ENCODE measurements at regions not wholly inside any gene's neighbourhood (a gene's known extent, or its start where the extent isn't known, plus 50 kb on each side); places are given as distances from the start of the nearest gene placed in this dataset.
"Not testable (repeated sequence)": the region's sequence is repeated elsewhere in the genome, so short reads cannot be mapped to it uniquely, and the experiment has no call there.

DNA sequence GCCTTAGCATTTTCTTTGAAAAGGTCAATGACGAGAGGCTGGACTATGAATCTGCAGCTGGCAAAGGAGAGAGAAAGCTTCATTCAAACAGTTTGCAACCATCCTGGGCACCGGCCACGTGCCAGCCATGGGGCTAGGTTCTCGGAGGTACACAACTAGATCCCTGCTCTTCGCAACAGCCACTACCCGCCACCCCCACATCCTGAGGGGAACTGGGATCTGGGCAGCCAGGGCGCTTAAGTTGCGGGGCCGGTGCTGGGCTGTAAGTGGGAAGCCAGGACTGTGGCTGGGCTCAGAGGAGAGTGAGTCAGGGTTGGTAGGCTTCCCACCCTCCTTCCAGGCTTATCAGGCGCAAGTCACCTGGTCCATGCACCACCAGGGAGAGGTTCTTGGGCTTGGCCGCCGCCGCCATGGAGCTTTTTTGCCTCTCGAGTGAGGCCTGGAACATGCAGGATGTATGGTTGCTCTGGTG, 95.0 kb upstream of the TERB2 start:
- Mint-ChIP-seq H3K4me1 (no peaks in the 10 kb centered on the region), H3K27me3 (ENCODE audit: low read depth in 3 of 3) (peaks cover 0 to under 1% (median 0%) of the 10 kb centered on the region in 3 donors), H3K36me3 (no peaks in the 10 kb centered on the region), H3K4me3 (no peak overlapping the region), H3K9me3 (peaks cover 0 to 2% (median 0%) of the 10 kb centered on the region in 6 donors), H3K27ac (no peak overlapping the region)
- DNase-seq = no peak

DNA sequence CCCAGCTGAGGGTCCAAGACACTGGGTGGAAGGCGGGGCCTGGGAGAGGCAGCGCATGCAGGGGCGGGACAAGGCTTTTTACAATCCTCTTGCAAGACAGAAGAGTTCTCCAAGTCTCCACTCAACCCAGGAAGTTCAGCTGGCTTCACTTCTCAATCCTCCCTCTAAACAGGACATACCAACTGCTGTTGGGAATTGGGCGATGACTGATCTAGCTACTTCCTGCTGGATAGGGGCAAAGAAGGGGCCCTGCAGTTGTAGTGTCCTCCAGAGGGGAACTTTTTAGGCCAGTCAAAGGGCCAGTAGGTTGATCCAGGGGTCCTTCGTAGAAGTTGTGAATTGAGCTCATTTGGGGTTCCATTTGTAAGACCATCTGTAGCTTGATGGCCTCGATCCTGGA, 94.6 kb upstream of the TERB2 start:
- peaks cover 0 to 4% (median 0%) of the 10 kb centered on the region in 3 donors for H3K27me3 Mint-ChIP-seq (ENCODE audit: low read depth in 3 of 3)
- H3K27ac Mint-ChIP-seq = no peak overlapping the region
- peaks cover 0 to 2% (median 0%) of the 10 kb centered on the region in 6 donors for H3K9me3 Mint-ChIP-seq
- no peak for DNase-seq
- H3K36me3 Mint-ChIP-seq = no peaks in the 10 kb centered on the region
- no peaks in the 10 kb centered on the region for H3K4me1 Mint-ChIP-seq
- no peak overlapping the region for H3K4me3 Mint-ChIP-seq

DNA sequence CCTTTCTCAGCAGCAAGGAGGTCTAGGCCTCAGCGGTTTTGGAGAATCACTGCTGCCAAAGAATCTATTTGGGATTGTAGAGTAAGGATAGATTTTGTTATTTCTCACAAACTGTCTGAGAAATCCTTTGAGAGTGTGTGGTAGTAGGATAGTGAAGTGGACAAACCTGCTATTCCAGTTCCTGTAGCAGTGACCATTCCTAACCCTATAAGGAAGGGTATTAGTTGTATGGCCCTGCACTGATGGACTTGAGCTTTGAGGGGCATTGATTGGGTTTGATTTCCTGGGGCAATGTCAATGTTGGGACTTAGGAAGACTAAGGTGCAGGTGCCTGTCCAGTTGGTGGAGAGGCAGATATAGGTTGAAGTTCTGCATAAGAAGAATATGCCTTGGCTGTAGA, 93.6 kb upstream of the TERB2 start:
- not testable (repeated sequence) for H3K9me3 Mint-ChIP-seq; H3K27me3 Mint-ChIP-seq (ENCODE audit: low read depth in 3 of 3); H3K36me3 Mint-ChIP-seq; H3K4me3 Mint-ChIP-seq; DNase-seq; H3K27ac Mint-ChIP-seq; H3K4me1 Mint-ChIP-seq

DNA sequence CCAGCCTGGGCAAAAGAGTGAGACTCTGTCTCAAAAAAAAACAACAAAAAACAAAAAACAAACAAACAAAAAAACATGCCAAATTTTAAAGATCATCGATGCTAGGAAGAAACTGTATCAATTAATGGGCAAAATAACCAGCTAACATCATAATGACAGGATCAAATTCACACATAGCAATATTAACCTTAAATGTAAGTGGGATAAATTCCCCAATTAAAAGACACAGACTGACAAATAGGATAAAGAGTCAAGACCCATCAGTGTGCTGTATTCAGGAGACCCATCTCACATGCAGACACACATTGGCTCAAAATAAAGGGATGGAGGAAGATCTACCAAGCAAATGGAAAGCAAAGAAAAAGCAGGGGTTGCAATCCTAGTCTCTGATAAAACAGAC, 88.4 kb upstream of the TERB2 start:
- not testable (repeated sequence) for H3K9me3 Mint-ChIP-seq; H3K27ac Mint-ChIP-seq; H3K36me3 Mint-ChIP-seq; DNase-seq; H3K4me1 Mint-ChIP-seq; H3K27me3 Mint-ChIP-seq (ENCODE audit: low read depth in 3 of 3); H3K4me3 Mint-ChIP-seq

DNA sequence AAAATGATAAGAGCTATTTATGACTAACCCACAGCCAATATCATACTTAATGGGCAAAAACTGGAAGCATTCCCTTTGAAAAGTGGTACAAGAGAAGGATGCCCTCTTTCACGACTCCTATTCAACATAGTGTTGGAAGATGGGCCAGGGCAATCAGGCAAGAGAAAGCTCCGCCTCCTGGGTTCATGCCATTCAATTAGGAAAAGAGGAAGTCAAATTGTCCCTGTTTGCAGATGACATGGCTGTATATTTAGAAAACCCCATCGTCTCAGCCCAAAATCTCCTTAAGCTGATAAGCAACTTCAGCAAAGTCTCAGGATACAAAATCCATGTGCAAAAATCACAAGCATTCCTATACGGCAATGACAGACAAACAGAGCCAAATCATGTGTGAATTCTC, 86.4 kb upstream of the TERB2 start:
- H3K27ac Mint-ChIP-seq, H3K4me1 Mint-ChIP-seq, DNase-seq: not testable (repeated sequence)

DNA sequence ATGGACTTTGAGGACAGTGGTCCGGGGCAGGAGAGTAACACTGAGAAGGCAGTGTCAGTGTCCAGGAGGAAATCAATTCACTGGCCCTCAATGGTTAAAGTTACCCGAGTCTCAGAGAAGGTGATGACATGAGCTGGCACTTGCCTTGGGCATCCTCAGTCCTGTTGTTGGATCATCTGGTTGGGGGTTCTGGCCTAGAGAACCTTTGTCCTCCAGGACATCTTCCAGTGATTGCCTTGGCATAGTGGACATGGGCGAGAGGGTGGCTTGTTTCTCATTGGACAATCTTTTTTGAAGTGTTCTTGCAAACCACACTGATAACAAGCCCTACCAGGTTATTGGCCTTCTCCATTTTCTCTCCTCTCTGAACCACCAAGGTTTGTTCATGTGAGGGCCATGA, 83.4 kb upstream of the TERB2 start:
- H3K36me3 Mint-ChIP-seq = peaks cover 0 to 14% (median 3%) of the 10 kb centered on the region in 3 donors
- H3K9me3 Mint-ChIP-seq = peaks cover 2 to 20% (median 16%) of the 10 kb centered on the region in 6 donors
- H3K4me3 Mint-ChIP-seq = no peak overlapping the region
- H3K4me1 Mint-ChIP-seq = no peaks in the 10 kb centered on the region
- no peak overlapping the region for H3K27ac Mint-ChIP-seq
- no peak for DNase-seq
- H3K27me3 Mint-ChIP-seq (ENCODE audit: low read depth in 3 of 3) = peaks cover 3 to 6% (median 5%) of the 10 kb centered on the region in 3 donors

More for the DNA sequence above, 86.4 kb upstream of the TERB2 start:
- H3K36me3 Mint-ChIP-seq; H3K9me3 Mint-ChIP-seq; H3K4me3 Mint-ChIP-seq; H3K27me3 Mint-ChIP-seq (ENCODE audit: low read depth in 3 of 3): not testable (repeated sequence)

DNA sequence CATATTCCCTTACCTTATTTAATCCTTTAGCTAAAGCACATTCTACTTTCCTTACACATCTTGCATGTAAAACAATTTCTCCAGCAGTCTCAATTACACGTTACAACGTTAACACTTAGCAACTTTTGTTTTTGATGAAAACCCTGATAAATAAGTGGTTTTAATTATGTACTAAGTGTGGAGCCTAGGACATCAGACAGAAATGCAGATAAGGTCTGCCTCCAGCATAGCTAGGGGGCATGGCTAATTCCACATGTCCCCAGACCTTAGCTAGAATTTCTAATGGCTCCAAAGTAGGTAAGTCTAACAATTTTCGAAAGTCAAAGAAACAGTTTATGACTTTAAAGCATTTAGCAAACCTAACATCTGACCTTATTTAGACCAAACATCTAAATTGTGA, 77.4 kb upstream of the TERB2 start:
- Mint-ChIP-seq H3K27me3 (ENCODE audit: low read depth in 3 of 3) (peaks cover 2 to 3% (median 2%) of the 10 kb centered on the region in 3 donors), H3K36me3 (peaks cover 0 to 15% (median 3%) of the 10 kb centered on the region in 3 donors), H3K9me3 (peaks cover 2 to 25% (median 18%) of the 10 kb centered on the region in 6 donors)

DNA sequence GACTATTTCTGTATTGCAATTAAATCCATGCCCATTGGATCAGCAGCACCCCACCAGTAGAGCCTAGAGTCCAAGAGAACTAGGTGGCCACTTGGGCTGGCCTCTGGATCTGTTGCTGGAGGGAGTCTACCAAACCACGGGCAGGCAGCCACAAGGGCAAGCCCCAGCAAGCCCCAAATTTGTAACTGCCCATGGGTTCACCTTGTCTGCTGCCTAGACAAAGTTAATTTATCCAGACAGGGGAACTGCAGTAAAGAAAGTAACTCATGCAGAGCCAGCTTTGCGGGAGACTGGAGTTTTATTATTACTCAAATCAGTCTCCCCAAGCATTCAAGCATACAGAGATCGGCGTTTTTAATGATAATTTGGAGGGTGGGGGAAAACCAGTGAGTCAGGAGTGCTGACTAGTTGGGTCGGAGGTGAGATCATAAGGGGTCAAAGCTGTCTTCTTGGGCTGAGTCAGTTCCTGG, 74.0 kb upstream of the TERB2 start:
- peaks cover 1 to 4% (median 3%) of the 10 kb centered on the region in 3 donors for H3K27me3 Mint-ChIP-seq (ENCODE audit: low read depth in 3 of 3)
- peaks cover 0 to 4% (median 0%) of the 10 kb centered on the region in 3 donors for H3K36me3 Mint-ChIP-seq
- no peaks in the 10 kb centered on the region for H3K4me1 Mint-ChIP-seq
- H3K4me3 Mint-ChIP-seq = no peak overlapping the region
- DNase-seq = no peak
- no peak overlapping the region for H3K27ac Mint-ChIP-seq
- H3K9me3 Mint-ChIP-seq = peaks cover 2 to 15% (median 5%) of the 10 kb centered on the region in 6 donors

More for the DNA sequence above, 77.4 kb upstream of the TERB2 start:
- DNase-seq = no peak
- H3K27ac Mint-ChIP-seq = no peak overlapping the region
- H3K4me3 Mint-ChIP-seq = no peak overlapping the region
- no peaks in the 10 kb centered on the region for H3K4me1 Mint-ChIP-seq

DNA sequence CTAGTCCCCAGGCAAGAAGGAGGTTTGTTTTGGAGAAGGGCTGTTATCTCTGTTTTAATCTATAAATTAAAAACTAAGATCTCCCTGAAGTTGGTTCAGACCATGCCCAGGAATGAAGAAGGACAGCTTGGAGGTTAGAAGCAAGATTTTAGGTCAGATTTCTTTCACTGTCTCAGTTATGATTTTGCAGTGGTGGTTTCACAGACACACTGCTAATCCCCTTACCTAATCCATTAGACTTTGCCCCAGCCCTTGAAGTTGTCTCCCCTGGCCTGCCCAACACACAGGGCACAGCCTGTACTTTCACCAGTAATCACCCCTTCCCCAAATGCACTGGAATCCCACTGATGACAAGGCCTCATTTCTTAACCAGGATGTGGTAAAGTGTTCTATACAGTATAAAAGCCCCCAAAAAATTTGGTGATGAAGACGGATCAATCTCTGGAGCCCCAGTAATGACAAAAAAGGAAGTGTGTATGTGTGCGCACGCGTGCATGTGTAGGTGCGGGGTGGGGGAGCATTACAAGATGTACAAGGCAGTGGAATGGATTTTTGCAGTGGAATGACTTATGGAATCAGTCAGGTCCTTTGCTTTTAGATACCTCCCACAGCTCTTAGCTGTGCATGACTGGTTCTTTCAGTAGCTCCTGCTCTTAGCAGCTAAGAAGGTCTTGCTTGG, 73.1 kb upstream of the TERB2 start:
- Mint-ChIP-seq H3K9me3 (peaks cover 0 to 7% (median 0%) of the 10 kb centered on the region in 6 donors), H3K36me3 (no peaks in the 10 kb centered on the region), H3K4me1 (no peaks in the 10 kb centered on the region), H3K27me3 (ENCODE audit: low read depth in 3 of 3) (peaks cover 0 to 3% (median 3%) of the 10 kb centered on the region in 3 donors), H3K4me3 (no peak overlapping the region), H3K27ac (no peak overlapping the region)
- DNase-seq = no peak

DNA sequence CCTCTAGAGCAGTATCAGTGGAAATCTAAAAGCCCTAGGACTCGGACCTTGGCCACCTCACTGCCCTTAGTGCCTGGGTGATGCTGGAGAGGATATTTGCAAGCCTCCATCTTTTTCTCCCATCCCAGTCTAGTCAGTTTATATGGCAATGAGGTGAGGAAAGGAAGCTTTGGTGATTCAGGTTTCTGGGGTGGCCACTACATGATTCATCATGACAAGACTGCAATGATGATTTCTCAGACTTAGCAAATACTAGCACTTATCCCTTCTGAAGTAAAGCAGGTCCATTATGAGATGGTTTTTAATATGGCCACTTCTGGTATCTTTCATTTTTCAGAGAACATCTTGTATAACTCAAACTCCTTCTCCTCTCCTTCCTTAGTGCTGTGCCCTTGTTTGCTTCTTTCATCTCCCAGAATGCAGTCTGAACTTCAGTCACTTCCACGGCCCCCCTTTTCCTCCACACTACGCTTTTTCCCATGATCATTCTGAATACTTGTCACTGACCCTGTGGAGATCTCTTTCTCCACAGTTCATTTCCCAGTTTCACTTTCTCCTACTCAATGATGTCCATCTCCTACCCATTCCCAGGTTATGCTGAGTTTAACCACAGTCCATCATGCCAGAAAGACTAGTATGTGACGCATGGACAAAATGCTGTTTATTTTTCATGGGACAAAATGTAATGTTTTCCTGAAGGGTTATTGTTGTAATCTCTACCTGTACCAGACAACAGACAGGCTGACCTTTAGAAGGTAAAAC, 57.4 kb upstream of the TERB2 start:
- H3K27ac Mint-ChIP-seq; H3K36me3 Mint-ChIP-seq; H3K9me3 Mint-ChIP-seq; H3K4me1 Mint-ChIP-seq; DNase-seq; H3K27me3 Mint-ChIP-seq (ENCODE audit: low read depth in 3 of 3); H3K4me3 Mint-ChIP-seq: not testable (repeated sequence)

DNA sequence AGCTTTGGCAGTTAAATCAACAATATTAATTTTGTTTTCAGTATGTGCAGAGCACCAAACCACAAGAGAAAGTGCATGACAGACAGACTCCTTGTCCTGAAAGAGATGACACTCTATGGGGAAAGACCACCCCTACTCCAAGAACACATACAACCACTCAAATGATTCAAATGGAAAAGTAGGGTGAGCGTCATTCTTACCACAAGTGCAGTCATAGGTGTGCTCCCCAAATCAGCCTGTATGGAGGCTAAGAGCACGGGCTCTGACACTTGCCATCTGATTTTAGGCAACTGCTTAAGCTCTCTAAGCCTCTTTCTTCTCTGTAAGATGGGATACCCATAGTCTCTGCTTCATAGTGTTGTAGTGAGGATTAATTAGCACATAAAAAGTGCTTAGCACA, 56.7 kb upstream of the TERB2 start:
- H3K27me3 Mint-ChIP-seq (ENCODE audit: low read depth in 3 of 3); H3K36me3 Mint-ChIP-seq; DNase-seq; H3K4me3 Mint-ChIP-seq; H3K27ac Mint-ChIP-seq; H3K9me3 Mint-ChIP-seq; H3K4me1 Mint-ChIP-seq: not testable (repeated sequence)

DNA sequence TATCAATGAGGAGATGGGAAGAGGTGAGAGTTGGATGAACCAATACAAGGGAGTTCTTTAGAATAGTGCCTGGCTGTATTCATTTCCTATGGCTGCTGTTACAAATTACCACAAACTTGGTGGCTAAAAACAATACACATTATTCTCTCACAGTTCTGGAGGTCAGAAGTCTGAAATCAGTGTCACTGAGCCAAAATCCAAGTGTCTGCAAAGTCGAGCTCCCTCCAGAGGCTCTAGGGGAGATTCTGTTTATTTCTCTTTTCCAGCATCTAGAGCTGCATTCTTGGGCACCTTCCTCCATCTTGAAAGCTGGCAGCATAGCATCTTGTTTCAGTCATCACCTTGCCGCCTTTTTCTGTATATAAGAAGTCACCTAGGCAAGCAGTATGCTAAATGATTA, 55.7 kb upstream of the TERB2 start:
- not testable (repeated sequence) for DNase-seq; H3K27ac Mint-ChIP-seq; H3K27me3 Mint-ChIP-seq (ENCODE audit: low read depth in 3 of 3); H3K36me3 Mint-ChIP-seq; H3K9me3 Mint-ChIP-seq; H3K4me1 Mint-ChIP-seq; H3K4me3 Mint-ChIP-seq

DNA sequence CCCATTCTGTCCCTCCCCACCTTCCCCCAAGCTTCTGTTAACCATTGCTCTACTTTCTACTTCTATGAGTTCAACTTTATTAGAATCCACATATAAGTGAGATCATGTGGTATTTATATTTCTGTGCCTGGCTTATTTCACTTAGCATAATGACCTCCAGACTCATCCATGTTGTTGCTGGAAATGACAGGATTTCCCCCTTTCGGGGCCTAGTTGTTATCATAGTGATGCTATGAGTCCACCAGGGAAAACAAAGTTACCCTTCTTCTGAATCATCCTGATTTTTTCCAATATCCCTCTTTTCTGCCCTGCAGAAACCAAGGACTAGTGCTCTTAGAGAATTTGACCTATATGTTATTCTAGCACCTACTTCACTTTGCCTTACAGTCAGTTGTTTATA, 53.2 kb upstream of the TERB2 start:
- H3K4me1 Mint-ChIP-seq = not testable (repeated sequence)

DNA sequence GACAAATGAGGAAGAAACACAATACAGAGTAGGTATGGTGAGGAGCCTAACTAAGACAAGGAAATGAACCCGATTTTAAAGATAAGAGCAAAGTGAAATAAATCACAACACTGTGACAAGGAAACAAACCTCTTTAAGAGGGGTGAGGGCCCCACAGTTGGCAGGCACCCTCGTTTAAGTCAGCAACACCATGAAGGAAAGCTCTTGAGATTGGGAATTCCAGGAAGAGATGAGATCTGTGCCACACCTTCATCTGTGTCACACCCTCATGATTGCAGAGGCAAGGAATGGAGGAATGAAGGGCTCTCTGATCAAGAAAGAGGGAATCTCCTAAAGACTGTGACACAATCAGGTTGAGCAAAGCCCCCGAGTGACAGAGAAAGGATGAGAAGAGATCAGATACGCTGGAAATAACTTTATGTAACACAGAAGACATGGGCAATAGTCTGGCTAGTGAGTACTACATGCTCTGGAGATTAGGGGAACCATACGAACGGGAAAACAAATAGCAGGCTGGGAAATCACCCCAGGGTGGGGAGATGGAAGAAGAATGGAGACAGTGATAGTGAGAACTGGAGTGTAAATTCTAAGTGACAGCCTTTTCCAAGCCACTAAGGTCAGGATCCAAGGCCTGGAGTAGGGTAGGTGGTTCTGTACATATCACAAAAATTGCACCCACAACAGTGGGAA, 51.7 kb upstream of the TERB2 start:
- not testable (repeated sequence) for H3K27me3 Mint-ChIP-seq (ENCODE audit: low read depth in 3 of 3); H3K27ac Mint-ChIP-seq; H3K4me3 Mint-ChIP-seq; H3K36me3 Mint-ChIP-seq; DNase-seq; H3K4me1 Mint-ChIP-seq; H3K9me3 Mint-ChIP-seq

More for the DNA sequence above, 53.2 kb upstream of the TERB2 start:
- H3K27me3 Mint-ChIP-seq (ENCODE audit: low read depth in 3 of 3); DNase-seq; H3K4me3 Mint-ChIP-seq; H3K27ac Mint-ChIP-seq; H3K36me3 Mint-ChIP-seq; H3K9me3 Mint-ChIP-seq: not testable (repeated sequence)
